Testis (tissue), 2 donors: ENCODE measurements at regions not wholly inside any gene's neighbourhood (a gene's known extent, or its start where the extent isn't known, plus 50 kb on each side); places are given as distances from the start of the nearest gene placed in this dataset.

ENCODE experiments used
- DNase-seq: peaks from one replicate; pipeline ENCODE4 v3.0.0-alpha.2; 2019
- H3K27ac ChIP-seq, 2 donors: fragments of 200-600 bp; sonication (generic); one replicate each; pipeline ENCODE4 v1.5.1; 2019
- H3K27me3 ChIP-seq: fragments of 200-600 bp; sonication (generic); one replicate; pipeline ENCODE4 v1.5.1; 2019
- H3K36me3 ChIP-seq: fragments of 200-600 bp; sonication (generic); one replicate; pipeline ENCODE4 v1.5.1; 2017; ENCODE audit warnings: low read depth; ENCODE audit errors: missing control alignments
- H3K4me1 ChIP-seq: fragments of 200-600 bp; sonication (generic); one replicate; pipeline ENCODE4 v1.5.1; 2019
- H3K4me3 ChIP-seq, 2 donors: fragments of 200-600 bp; sonication (generic); one replicate each; pipeline ENCODE4 v1.5.1; 2017 to 2019
- H3K9me3 ChIP-seq: fragments of 200-600 bp; sonication (generic); one replicate; pipeline ENCODE4 v1.5.1; 2017
- POLR2A ChIP-seq: fragments of 450-650 bp; IDR thresholded peaks from one replicate; pipeline ENCODE4 v1.6.1; 2017; ENCODE audit warnings: antibody characterized with exemption, mild to moderate bottlenecking, moderate library complexity
- WGBS, 2 donors: methylation state at CpG; one replicate each; pipeline ENCODE4 v1.1.5; 2018; 5-methylcytosine and 5-hydroxymethylcytosine counted together
- intact Hi-C: fragments of 100-400 bp; cut with DNase I; formaldehyde crosslinking; loops from one replicate; pipeline ENCODE4 v1.15.1; 2023; ENCODE audit warnings: low total_unique reads
- TF ChIP-seq, protein P1 (sequence below), 3 experiments: fragments of 450-650 bp in 2 of 3; fragments of 200-600 bp in 1 of 3; sonication (generic) in 1 of 3; IDR thresholded peaks; one replicate each; pipeline ENCODE4 v1.5.1; 2016 to 2019; ENCODE audit warnings: antibody characterized with exemption in 3 of 3, mild to moderate bottlenecking in 2 of 3, moderate library complexity in 1 of 3

DNA sequence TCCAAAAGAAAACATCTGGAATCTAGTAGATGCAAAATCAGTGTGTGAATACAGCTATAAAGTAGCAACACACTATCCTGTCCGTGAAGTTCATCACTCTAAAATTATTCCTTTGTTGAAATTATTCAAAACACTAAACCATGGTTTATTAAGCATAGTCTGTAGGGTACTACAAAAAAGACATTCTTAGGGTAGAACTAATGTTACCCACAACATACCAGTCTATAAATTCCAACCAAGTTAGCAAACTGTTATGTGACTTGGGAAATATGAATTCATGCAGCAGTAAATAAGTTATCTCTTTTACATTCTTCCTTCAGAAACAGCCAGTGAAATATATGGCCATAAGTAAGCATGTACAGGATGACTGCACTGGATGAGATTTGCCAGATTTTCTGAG lies 580.3 kb upstream of the ADGRB3 start:
- WGBS, 2 donors = 59 to 64% methylated on average over 1 of the region's 1 CpG
- H3K9me3 ChIP-seq = no peaks in the 10 kb centered on the region
- no peaks in the 10 kb centered on the region for H3K27me3 ChIP-seq
- intact Hi-C loops = no loop called here
- TF ChIP-seq, protein P1, sequence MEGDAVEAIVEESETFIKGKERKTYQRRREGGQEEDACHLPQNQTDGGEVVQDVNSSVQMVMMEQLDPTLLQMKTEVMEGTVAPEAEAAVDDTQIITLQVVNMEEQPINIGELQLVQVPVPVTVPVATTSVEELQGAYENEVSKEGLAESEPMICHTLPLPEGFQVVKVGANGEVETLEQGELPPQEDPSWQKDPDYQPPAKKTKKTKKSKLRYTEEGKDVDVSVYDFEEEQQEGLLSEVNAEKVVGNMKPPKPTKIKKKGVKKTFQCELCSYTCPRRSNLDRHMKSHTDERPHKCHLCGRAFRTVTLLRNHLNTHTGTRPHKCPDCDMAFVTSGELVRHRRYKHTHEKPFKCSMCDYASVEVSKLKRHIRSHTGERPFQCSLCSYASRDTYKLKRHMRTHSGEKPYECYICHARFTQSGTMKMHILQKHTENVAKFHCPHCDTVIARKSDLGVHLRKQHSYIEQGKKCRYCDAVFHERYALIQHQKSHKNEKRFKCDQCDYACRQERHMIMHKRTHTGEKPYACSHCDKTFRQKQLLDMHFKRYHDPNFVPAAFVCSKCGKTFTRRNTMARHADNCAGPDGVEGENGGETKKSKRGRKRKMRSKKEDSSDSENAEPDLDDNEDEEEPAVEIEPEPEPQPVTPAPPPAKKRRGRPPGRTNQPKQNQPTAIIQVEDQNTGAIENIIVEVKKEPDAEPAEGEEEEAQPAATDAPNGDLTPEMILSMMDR (IDR thresholded peaks at IDR 0.05) = no peak
- no peak for TF ChIP-seq POLR2A
- H3K4me3 ChIP-seq = no peak overlapping the region
- DNase-seq = no peak
- no peaks in the 10 kb centered on the region for H3K4me1 ChIP-seq
- no peaks in the 10 kb centered on the region for H3K36me3 ChIP-seq
- no peak overlapping the region for H3K27ac ChIP-seq

DNA sequence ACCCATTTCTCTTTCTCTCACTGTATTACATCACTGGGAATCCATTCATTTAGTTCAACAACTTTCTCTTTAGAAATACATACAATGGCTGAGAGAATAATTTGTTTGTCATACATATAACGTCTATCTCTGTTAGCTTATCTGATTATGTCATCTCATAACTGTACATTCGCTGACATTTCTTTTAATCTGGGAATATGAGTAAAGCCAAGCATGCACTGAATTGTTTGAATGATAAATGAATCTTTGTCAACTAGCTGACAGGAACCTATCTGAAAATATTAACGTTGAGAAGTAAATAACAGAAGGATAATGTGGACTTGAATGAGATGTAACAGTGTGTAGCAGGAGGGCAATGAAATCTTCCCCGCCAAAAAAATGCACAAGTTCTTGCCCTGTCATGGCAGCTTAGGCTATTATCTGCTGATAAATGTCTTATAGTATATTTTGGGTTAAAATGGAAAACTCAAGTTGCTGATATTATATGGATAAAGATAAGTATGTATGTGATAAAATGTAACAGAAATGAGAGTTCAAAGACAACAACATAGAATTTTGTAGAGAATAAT lies 581.2 kb upstream of the ADGRB3 start:
- DNase-seq = no peak
- no peak overlapping the region for H3K4me3 ChIP-seq

DNA sequence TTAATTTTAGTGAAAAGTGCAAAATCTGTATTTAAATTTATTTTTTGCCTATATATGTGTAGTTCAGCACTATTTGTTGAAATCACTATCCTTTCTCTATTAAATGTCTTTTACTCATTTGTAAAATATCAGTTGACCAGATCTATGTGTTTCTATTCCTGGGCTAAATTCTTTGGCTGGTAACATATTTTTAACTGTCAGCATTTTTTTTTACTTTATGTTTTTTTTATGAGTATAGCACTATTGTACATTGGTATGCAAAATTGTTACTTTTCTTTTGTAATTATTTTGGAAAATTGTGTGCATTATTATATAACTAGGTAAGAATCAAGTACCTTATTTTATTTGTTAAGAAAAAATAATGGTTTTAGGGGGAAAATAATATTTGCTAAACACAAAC lies 582.8 kb upstream of the ADGRB3 start:
- H3K4me1 ChIP-seq = no peaks in the 10 kb centered on the region
- H3K9me3 ChIP-seq = no peaks in the 10 kb centered on the region
- no peak for DNase-seq
- no peaks in the 10 kb centered on the region for H3K36me3 ChIP-seq
- no peak overlapping the region for H3K4me3 ChIP-seq
- TF ChIP-seq, protein P1 (IDR thresholded peaks at IDR 0.05) = no peak
- no peak for TF ChIP-seq POLR2A
- H3K27me3 ChIP-seq = no peaks in the 10 kb centered on the region
- intact Hi-C loops = no loop called here
- no peak overlapping the region for H3K27ac ChIP-seq

More for the DNA sequence above, 581.2 kb upstream of the ADGRB3 start:
- no peaks in the 10 kb centered on the region for H3K9me3 ChIP-seq
- no peaks in the 10 kb centered on the region for H3K27me3 ChIP-seq
- WGBS, 2 donors = 60 to 61% methylated on average over 4 of the region's 4 CpGs
- intact Hi-C loops = no loop called here
- no peaks in the 10 kb centered on the region for H3K36me3 ChIP-seq
- no peaks in the 10 kb centered on the region for H3K4me1 ChIP-seq
- TF ChIP-seq, protein P1 (IDR thresholded peaks at IDR 0.05) = no peak
- no peak for TF ChIP-seq POLR2A
- H3K27ac ChIP-seq = no peak overlapping the region

DNA sequence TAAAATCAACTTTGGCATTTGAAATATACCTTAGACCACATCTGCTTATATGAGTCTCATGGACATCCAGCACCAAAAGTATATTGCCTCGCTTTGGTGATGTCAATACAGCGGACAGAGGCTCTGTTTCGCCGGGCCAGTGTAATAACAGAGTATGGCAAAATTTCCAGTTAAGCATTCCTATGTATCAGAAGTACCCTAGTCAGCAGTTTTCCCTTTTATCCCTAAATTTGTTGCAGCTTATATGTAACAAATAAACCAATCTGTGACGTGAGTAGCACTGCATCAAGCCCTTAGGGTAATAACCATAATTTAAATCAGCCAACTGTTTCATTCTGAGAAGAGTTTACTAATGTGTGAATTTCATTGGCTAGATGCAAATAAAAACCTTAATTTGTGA lies 585.5 kb upstream of the ADGRB3 start:
- TF ChIP-seq, protein P1 (IDR thresholded peaks at IDR 0.05) = no peak
- no peak for TF ChIP-seq POLR2A
- 86 to 88% methylated on average over 5 of the region's 5 CpGs for WGBS, 2 donors
- H3K4me3 ChIP-seq = no peak overlapping the region

DNA sequence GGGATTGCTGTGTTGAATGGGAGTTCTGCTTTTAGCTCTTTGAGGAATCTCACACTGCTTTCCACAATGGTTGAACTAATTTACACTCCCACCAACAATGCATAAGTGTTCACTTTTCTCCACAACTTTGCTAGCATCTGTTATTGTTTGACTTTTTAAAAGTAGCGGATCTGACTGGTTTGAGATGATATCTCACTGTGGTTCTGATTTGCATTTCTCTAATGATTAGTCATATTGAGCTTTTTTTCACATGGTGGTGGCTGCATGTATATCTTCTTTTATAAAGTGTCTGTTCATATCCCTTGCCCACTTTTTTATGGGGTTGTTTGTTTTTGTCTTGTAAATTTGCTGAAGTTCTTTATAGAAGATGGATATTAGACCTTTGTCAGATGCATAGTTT lies 588.3 kb upstream of the ADGRB3 start:
- DNase-seq = no peak
- Histone ChIP-seq H3K4me3 (no peak overlapping the region), H3K27ac (no peak overlapping the region), H3K9me3 (no peaks in the 10 kb centered on the region), H3K27me3 (no peaks in the 10 kb centered on the region), H3K4me1 (no peaks in the 10 kb centered on the region), H3K36me3 (no peaks in the 10 kb centered on the region)
- intact Hi-C loops = no loop called here
- 89 to 96% methylated on average over 1 of the region's 1 CpG for WGBS, 2 donors
- no peak for TF ChIP-seq POLR2A
- TF ChIP-seq, protein P1 (IDR thresholded peaks at IDR 0.05) = no peak

More for the DNA sequence above, 585.5 kb upstream of the ADGRB3 start:
- Histone ChIP-seq H3K36me3 (no peaks in the 10 kb centered on the region), H3K9me3 (no peaks in the 10 kb centered on the region), H3K27me3 (no peaks in the 10 kb centered on the region), H3K27ac (no peak overlapping the region), H3K4me1 (no peaks in the 10 kb centered on the region)
- intact Hi-C loops = no loop called here
- DNase-seq = no peak
